Esophagus squamous epithelium (tissue), 5 donors: ENCODE measurements at regions not wholly inside any gene's neighbourhood (a gene's known extent, or its start where the extent isn't known, plus 50 kb on each side); places are given as distances from the start of the nearest gene placed in this dataset.

Experiments
- DNase-seq: peaks from one replicate; lab custom pipeline; 2025; lab: John Stamatoyannopoulos, UW
- H3K27ac ChIP-seq, 4 donors: fragments of 200-600 bp; sonication (generic); one replicate each; pipeline ENCODE4 v1.5.1; 2016 to 2019; ENCODE audit warnings: mild to moderate bottlenecking in 1 of 4
- H3K27me3 ChIP-seq, 4 donors: fragments of 200-600 bp; sonication (generic); 1 replicate in 3 of 4; 2 replicates in 1 of 4; pipeline versions ENCODE4 v1.5.1 to v1.6.0; 2017 to 2021; ENCODE audit warnings: antibody characterized with exemption in 1 of 4
- H3K36me3 ChIP-seq, 3 donors: fragments of 200-600 bp; sonication (generic); one replicate each; pipeline ENCODE4 v1.5.1; 2016 to 2019
- H3K4me1 ChIP-seq, 3 donors: fragments of 200-600 bp; sonication (generic); one replicate each; pipeline ENCODE4 v1.5.1; 2017 to 2019
- H3K4me3 ChIP-seq, 4 donors: fragments of 200-600 bp; sonication (generic); 1 replicate in 3 of 4; 2 replicates in 1 of 4; pipeline ENCODE4 v1.5.1; 2016 to 2019; ENCODE audit warnings: mild to moderate bottlenecking in 2 of 4, moderate library complexity in 1 of 4
- H3K9me3 ChIP-seq, 3 donors: fragments of 200-600 bp; sonication (generic); one replicate each; pipeline ENCODE4 v1.5.1; 2016 to 2019
- CTCF ChIP-seq, 6 experiments: fragments of 450-650 bp in 4 of 6; fragments of 200-600 bp in 2 of 6; sonication (generic) in 2 of 6; IDR thresholded peaks; one replicate each; pipeline ENCODE4 v1.5.1; 2016 to 2019; ENCODE audit warnings: antibody characterized with exemption in 6 of 6, mild to moderate bottlenecking in 4 of 6, moderate library complexity in 4 of 6
- POLR2A ChIP-seq, 4 donors: fragments of 450-650 bp; IDR thresholded peaks; one replicate each; pipeline ENCODE4 v1.6.1; 2017; ENCODE audit warnings: antibody characterized with exemption in 4 of 4, mild to moderate bottlenecking in 4 of 4, moderate library complexity in 3 of 4
- WGBS, 2 donors: methylation state at CpG; one replicate each; pipeline ENCODE4 v1.1.5; 2018; 5-methylcytosine and 5-hydroxymethylcytosine counted together
- intact Hi-C: fragments of 100-400 bp; cut with DNase I; formaldehyde crosslinking; loops from one replicate; pipeline ENCODE4 v1.15.0; 2022
- donor health status: DM: yes; HTN: yes; CAD: no.

GRCh38 chr17:71004413-71004812 is 835.1 kb downstream of the KCNJ2 start:
- WGBS, 2 donors, result 76 to 87% methylated on average over 6 of the region's 6 CpGs
- DNase-seq, result no peak
- H3K4me1 ChIP-seq, result no peaks in the 10 kb centered on the region
- no peak for TF ChIP-seq POLR2A (IDR thresholded peaks at IDR 0.05)
- TF ChIP-seq CTCF (IDR thresholded peaks at IDR 0.05), result no peak
- no peaks in the 10 kb centered on the region for H3K9me3 ChIP-seq
- intact Hi-C loops, result no loop called here
- H3K27me3 ChIP-seq, result no peaks in the 10 kb centered on the region
- no peaks in the 10 kb centered on the region for H3K36me3 ChIP-seq
- H3K27ac ChIP-seq, result no peak overlapping the region
- H3K4me3 ChIP-seq, result no peak overlapping the region

- Histone ChIP-seq H3K9me3 (no peaks in the 10 kb centered on the region), H3K4me3 (no peak overlapping the region), H3K27me3 (no peaks in the 10 kb centered on the region), H3K4me1 (no peaks in the 10 kb centered on the region), H3K36me3 (no peaks in the 10 kb centered on the region), H3K27ac (no peak overlapping the region)
- intact Hi-C loops, result no loop called here
- 46 to 48% methylated on average over 4 of the region's 4 CpGs for WGBS, 2 donors
- no peak for DNase-seq
- TF ChIP-seq CTCF (IDR thresholded peaks at IDR 0.05) (no peak), POLR2A (IDR thresholded peaks at IDR 0.05) (no peak)
Measured at GRCh38 chr17:71011391-71011790, 842.1 kb downstream of the KCNJ2 start.

- no peaks in the 10 kb centered on the region for H3K4me1 ChIP-seq
- no peak overlapping the region for H3K4me3 ChIP-seq
- no peaks in the 10 kb centered on the region for H3K36me3 ChIP-seq
- H3K27ac ChIP-seq, result no peak overlapping the region
- H3K9me3 ChIP-seq, result no peaks in the 10 kb centered on the region
- TF ChIP-seq POLR2A (IDR thresholded peaks at IDR 0.05) (no peak), CTCF (IDR thresholded peaks at IDR 0.05) (no peak)
- 89 to 100% methylated on average over 1 of the region's 1 CpG for WGBS, 2 donors
- DNase-seq, result no peak
- H3K27me3 ChIP-seq, result no peaks in the 10 kb centered on the region
- intact Hi-C loops, result no loop called here
Measured at GRCh38 chr17:71019699-71020098, 850.4 kb downstream of the KCNJ2 start.

- Histone ChIP-seq H3K27me3 (no peaks in the 10 kb centered on the region), H3K36me3 (no peaks in the 10 kb centered on the region), H3K4me1 (no peaks in the 10 kb centered on the region), H3K27ac (no peak overlapping the region), H3K9me3 (no peaks in the 10 kb centered on the region), H3K4me3 (no peak overlapping the region)
- WGBS, 2 donors, result 63 to 68% methylated on average over 3 of the region's 3 CpGs
- no peak for DNase-seq
- TF ChIP-seq POLR2A (IDR thresholded peaks at IDR 0.05) (no peak), CTCF (IDR thresholded peaks at IDR 0.05) (no peak)
- intact Hi-C loops, result no loop called here
Measured at GRCh38 chr17:71022758-71023157, 853.4 kb downstream of the KCNJ2 start.

- intact Hi-C loops, result no loop called here
- H3K27ac ChIP-seq, result no peak overlapping the region
- DNase-seq, result no peak
- TF ChIP-seq POLR2A (IDR thresholded peaks at IDR 0.05) (no peak), CTCF (IDR thresholded peaks at IDR 0.05) (no peak)
- H3K4me3 ChIP-seq, result no peak overlapping the region
- H3K9me3 ChIP-seq, result no peaks in the 10 kb centered on the region
- no peaks in the 10 kb centered on the region for H3K4me1 ChIP-seq
- H3K36me3 ChIP-seq, result no peaks in the 10 kb centered on the region
- WGBS, 2 donors, result 49 to 59% methylated on average over 7 to 8 of the region's 8 CpGs
- no peaks in the 10 kb centered on the region for H3K27me3 ChIP-seq
Measured at GRCh38 chr17:71023249-71024030, 854.1 kb downstream of the KCNJ2 start.
